ACC112 (cell line): ENCODE measurements at regions not wholly inside any gene's neighbourhood (a gene's known extent, or its start where the extent isn't known, plus 50 kb on each side); places are given as distances from the start of the nearest gene placed in this dataset.

ENCODE experiments used
- H2AFZ ChIP-seq: fragments of 200-600 bp; sonication (generic); one replicate; pipeline ENCODE4 v1.6.0; 2017; ENCODE audit warnings: antibody characterized with exemption, low read length; ENCODE audit not compliant: unreplicated experiment
- H3K27ac ChIP-seq: fragments of 200-600 bp; sonication (generic); 2 replicates; pipeline ENCODE4 v1.5.1; 2014; ENCODE audit warnings: low read depth, mild to moderate bottlenecking, antibody characterized with exemption, low read length, moderate library complexity
- H3K27me3 ChIP-seq: fragments of 200-600 bp; sonication (generic); 2 replicates; pipeline ENCODE4 v1.6.1; 2014; ENCODE audit warnings: mild to moderate bottlenecking, antibody characterized with exemption, low read length, moderate library complexity, mixed read lengths; ENCODE audit not compliant: insufficient read depth
- H3K36me3 ChIP-seq: fragments of 200-600 bp; sonication (generic); 2 replicates; pipeline ENCODE4 v1.6.1; 2016; ENCODE audit warnings: mild to moderate bottlenecking, antibody characterized with exemption, low read length, moderate library complexity, mixed read lengths; ENCODE audit not compliant: insufficient read depth
- H3K4me1 ChIP-seq: fragments of 200-600 bp; sonication (generic); one replicate; pipeline ENCODE4 v1.6.1; 2016; ENCODE audit warnings: low read length, mixed read lengths; ENCODE audit not compliant: insufficient read depth, unreplicated experiment, control insufficient read depth
- H3K4me3 ChIP-seq: fragments of 200-600 bp; sonication (generic); 2 replicates; pipeline ENCODE4 v1.5.1; 2014; ENCODE audit warnings: mild to moderate bottlenecking, low read depth, low read length
- H3K79me2 ChIP-seq: fragments of 200-600 bp; sonication (generic); one replicate; pipeline ENCODE4 v1.6.0; 2016; ENCODE audit warnings: low read length; ENCODE audit not compliant: control insufficient read depth, unreplicated experiment, insufficient read depth

DNA sequence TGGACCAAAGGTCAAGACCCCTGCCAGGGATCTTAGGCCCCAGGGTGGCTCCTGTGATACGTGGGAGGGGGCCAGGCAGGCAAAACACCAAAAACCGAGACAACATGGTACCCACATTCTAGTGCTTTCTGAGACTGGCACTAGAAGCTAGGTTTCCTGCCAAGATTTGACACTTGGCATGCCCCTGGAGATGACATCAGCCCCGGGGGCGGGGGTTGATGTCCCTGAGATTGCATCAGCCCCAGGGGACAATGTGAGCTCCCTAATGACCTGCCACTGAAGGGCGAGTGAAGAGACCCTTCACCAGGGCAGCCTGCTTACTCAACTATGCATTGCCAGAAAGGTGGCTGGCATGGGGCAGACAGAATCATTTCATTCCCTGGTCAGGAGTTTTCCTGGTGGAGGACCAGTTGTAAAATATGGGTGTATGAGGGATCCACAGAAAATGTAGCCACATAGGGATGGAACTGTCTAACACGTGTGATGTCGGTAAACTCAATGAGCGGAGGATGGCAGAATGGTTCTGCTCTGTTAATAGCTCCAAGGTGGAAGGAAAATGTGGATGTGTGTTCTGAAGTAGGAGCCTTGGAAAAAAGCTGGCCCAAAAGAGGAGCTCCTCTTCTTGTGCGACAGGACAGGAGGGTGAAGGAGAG, 219.7 kb downstream of the UNC5CL start:
- no peaks in the 10 kb centered on the region for H3K36me3 ChIP-seq
- H2AFZ ChIP-seq, result no peak overlapping the region
- H3K4me1 ChIP-seq, result no peaks in the 10 kb centered on the region
- H3K27me3 ChIP-seq, result no peaks in the 10 kb centered on the region
- no peak overlapping the region for H3K27ac ChIP-seq
- no peak overlapping the region for H3K4me3 ChIP-seq
- H3K79me2 ChIP-seq, result no peaks in the 10 kb centered on the region

DNA sequence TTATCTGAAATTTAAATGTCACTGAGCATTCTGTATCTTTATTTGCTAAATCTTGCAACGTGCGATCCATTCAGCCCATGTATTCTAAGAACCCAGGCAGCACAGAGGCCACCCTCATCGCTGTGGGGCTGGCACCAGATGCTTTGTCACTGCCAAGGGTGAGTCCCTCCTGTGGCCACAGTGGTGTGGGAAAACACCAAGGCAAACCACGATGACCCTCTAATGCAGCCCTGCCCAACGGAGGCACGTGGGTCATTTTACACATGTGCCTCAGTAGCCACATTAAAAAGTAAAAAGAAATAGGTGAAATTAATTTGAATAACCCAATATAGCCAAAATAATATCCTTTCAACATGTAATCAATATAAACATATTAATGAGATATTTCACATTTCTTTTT, 221.7 kb downstream of the UNC5CL start:
- Histone ChIP-seq H3K79me2 (no peaks in the 10 kb centered on the region), H3K4me3 (no peak overlapping the region), H3K27me3 (no peaks in the 10 kb centered on the region), H3K27ac (no peak overlapping the region), H3K36me3 (no peaks in the 10 kb centered on the region), H2AFZ (no peak overlapping the region), H3K4me1 (no peaks in the 10 kb centered on the region)

DNA sequence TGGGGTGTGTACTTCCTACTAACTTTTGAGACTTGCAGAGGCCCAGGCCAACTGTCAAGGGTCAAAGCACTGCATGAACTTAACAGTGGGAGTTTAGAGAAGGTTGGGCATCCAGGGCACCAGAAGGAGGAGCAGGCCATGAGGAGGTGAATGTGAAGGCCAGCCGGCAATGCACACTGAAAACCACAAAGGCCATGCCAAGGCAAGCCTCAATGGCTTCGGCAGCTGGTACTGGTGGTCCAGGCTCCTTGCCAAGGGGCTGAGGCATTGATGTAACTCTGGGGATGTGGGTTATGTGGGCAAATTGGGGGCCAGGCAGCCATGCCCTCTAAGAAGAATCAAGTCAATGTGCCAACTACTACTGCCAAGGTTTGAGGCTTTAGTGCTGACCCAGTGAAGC, 222.4 kb downstream of the UNC5CL start:
- H3K79me2 ChIP-seq, result no peaks in the 10 kb centered on the region
- no peaks in the 10 kb centered on the region for H3K4me1 ChIP-seq
- no peaks in the 10 kb centered on the region for H3K36me3 ChIP-seq
- no peak overlapping the region for H3K4me3 ChIP-seq
- no peak overlapping the region for H2AFZ ChIP-seq
- H3K27me3 ChIP-seq, result no peaks in the 10 kb centered on the region
- H3K27ac ChIP-seq, result no peak overlapping the region

DNA sequence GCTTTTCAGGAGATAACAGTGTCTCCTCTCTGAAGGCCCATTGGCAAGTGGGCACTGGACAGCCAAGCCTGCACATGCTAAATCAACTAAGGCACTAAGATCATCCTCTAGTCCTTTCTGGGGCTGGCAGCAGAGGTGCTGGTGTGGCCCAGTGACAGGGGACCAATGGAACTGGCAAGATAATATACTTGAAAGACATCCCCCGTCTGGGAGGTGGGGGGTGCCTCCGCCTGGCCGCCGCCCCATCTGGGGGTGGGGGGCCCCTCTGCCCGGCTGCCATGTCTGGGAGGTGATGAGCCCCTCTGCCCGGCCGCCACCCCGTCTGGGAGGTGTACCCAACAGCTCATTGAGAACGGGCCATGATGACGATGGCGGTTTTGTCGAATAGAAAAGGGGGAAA, 223.3 kb downstream of the UNC5CL start:
- H3K79me2 ChIP-seq, result no peaks in the 10 kb centered on the region
- H3K36me3 ChIP-seq, result no peaks in the 10 kb centered on the region
- no peak overlapping the region for H2AFZ ChIP-seq
- no peak overlapping the region for H3K4me3 ChIP-seq
- H3K27me3 ChIP-seq, result no peaks in the 10 kb centered on the region
- H3K4me1 ChIP-seq, result no peaks in the 10 kb centered on the region
- H3K27ac ChIP-seq, result no peak overlapping the region

DNA sequence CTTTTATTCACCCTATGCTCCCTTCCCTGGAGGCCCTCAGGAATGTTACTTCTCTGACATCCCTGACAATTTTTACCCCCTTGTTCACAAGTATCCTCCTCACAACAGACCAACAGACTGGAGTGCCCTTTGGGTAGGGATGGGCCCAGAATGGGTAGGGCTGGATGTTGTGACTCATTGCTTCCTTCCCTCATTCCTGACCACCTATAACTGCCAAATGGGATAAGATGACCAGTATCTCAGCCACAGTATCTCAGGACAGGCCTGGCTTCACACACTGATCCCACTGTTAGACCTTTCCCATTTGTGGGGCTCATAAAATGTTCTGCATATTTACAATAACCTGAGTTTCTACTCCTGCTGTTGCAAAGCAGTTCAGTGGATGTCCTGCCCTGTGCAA, 223.0 kb upstream of the LRFN2 start:
- H3K27me3 ChIP-seq, result no peaks in the 10 kb centered on the region
- H3K27ac ChIP-seq, result no peak overlapping the region
- no peaks in the 10 kb centered on the region for H3K4me1 ChIP-seq
- H2AFZ ChIP-seq, result no peak overlapping the region
- H3K36me3 ChIP-seq, result no peaks in the 10 kb centered on the region
- H3K79me2 ChIP-seq, result no peaks in the 10 kb centered on the region
- no peak overlapping the region for H3K4me3 ChIP-seq

DNA sequence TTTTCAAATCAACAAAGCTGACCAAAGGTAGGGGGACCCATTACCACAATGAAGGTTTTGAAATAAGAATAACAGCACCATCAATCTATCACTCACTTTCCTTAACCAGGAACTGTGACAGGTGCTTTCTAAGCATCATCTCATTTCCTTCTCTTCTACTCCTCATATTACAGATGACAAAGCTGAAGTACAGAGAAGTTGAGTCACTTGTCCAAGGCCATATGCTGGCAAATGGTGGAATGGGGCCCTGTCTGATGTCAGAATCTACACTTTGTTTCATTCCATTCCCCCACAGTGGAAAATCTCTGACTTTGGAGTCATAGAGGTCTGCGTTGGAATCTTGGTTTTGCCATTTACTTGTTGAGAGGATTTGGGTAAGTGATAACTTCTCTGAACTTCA, 222.5 kb upstream of the LRFN2 start:
- Histone ChIP-seq H2AFZ (no peak overlapping the region), H3K4me1 (no peaks in the 10 kb centered on the region), H3K36me3 (no peaks in the 10 kb centered on the region), H3K79me2 (no peaks in the 10 kb centered on the region), H3K4me3 (no peak overlapping the region), H3K27me3 (no peaks in the 10 kb centered on the region), H3K27ac (no peak overlapping the region)

DNA sequence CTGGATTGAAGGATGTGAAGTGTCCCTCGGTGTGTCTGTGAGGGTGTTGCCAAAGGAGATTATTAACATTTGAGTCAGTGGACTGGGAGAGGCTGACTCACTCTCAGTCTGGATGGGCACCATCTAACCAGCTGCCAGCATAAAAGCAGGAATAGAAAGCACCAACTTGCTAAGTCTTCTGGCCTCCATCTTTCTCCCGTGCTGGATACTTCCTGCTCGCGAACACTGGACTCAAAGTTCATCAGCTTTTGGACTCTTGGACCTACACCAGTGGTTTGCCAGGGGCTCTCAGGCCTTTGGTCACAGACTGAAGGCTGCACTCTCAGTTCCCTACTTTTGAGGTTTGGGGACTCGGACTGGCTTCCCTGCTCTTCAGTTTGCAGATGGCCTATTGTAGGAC, 220.3 kb upstream of the LRFN2 start:
- Histone ChIP-seq H3K4me3 (no peak overlapping the region), H2AFZ (no peak overlapping the region), H3K36me3 (no peaks in the 10 kb centered on the region), H3K27ac (no peak overlapping the region), H3K79me2 (no peaks in the 10 kb centered on the region), H3K27me3 (no peaks in the 10 kb centered on the region), H3K4me1 (no peaks in the 10 kb centered on the region)

DNA sequence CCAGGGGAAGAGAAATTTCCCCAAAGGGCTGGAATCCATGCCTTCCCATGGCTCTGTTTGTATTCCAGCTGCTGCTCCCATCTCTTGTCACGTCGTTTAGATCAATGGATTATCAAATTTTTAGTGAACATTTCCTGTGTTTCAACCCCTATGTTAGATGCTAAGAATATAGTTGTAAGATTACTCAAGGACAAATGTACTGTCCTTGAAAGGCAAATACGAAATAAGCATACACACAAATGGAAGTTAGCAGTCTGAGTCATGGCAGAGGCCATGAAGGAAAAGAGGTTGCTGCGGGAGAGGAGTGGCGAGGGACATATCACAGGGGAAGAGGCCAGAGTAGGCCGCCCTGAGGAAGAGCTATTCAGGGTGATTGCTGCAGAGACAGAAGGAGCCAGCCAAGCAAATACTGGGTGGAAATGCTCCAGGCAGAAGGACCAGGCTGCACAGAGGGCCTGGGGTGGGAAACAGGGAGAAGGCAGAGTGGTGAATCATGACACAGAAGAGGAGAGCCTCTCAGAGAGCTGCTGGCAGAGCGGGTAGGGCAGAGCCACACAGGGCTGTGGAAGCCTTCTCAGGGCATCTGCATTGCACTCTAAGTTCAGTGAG, 219.2 kb upstream of the LRFN2 start:
- no peaks in the 10 kb centered on the region for H3K4me1 ChIP-seq
- no peaks in the 10 kb centered on the region for H3K36me3 ChIP-seq
- H3K4me3 ChIP-seq, result no peak overlapping the region
- H3K27ac ChIP-seq, result no peak overlapping the region
- H3K27me3 ChIP-seq, result no peaks in the 10 kb centered on the region
- no peak overlapping the region for H2AFZ ChIP-seq
- H3K79me2 ChIP-seq, result no peaks in the 10 kb centered on the region

DNA sequence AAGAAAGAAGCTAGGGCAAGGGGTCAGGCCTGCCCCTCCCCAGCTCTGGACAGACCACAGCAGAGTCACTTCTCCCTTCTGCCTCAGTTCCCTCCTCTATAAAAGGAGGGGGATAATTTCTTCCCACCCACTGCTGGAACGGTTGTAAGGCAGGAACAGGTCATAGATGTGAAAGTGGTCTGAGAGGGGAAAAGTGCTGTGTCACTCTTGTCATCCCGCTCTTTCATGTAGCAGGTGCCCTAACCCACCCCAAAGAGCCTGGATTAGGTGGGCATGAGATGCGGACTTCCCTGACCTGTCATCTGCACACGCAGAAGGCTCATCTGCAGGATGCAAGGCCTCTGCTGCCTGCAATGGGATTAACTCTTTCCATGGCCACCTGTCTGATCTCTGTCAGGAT, 218.2 kb upstream of the LRFN2 start:
- no peaks in the 10 kb centered on the region for H3K36me3 ChIP-seq
- no peaks in the 10 kb centered on the region for H3K27me3 ChIP-seq
- H2AFZ ChIP-seq, result no peak overlapping the region
- no peak overlapping the region for H3K4me3 ChIP-seq
- no peak overlapping the region for H3K27ac ChIP-seq
- H3K4me1 ChIP-seq, result no peaks in the 10 kb centered on the region
- H3K79me2 ChIP-seq, result no peaks in the 10 kb centered on the region

DNA sequence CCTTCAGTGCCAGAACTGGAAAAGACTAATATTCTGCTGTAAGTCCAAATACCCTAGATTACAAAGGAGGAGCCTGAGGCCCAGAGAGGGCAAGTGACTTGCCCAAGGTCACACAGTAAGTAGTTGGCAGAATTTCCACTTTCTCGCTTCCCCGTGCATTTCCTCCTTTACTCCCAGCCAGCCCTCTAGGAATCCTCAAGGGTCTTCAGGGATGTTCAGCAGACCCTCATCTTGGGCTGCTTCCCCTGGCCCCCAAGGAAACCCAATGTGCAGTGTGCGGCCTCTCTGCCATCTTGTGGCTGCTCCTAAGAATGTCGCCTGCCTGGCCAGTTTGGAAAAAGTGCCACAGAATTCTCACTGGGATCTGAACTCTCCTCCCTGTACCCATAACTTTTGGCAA, 217.7 kb upstream of the LRFN2 start:
- no peaks in the 10 kb centered on the region for H3K4me1 ChIP-seq
- H2AFZ ChIP-seq, result no peak overlapping the region
- no peaks in the 10 kb centered on the region for H3K79me2 ChIP-seq
- no peak overlapping the region for H3K27ac ChIP-seq
- no peaks in the 10 kb centered on the region for H3K36me3 ChIP-seq
- no peaks in the 10 kb centered on the region for H3K27me3 ChIP-seq
- H3K4me3 ChIP-seq, result no peak overlapping the region

DNA sequence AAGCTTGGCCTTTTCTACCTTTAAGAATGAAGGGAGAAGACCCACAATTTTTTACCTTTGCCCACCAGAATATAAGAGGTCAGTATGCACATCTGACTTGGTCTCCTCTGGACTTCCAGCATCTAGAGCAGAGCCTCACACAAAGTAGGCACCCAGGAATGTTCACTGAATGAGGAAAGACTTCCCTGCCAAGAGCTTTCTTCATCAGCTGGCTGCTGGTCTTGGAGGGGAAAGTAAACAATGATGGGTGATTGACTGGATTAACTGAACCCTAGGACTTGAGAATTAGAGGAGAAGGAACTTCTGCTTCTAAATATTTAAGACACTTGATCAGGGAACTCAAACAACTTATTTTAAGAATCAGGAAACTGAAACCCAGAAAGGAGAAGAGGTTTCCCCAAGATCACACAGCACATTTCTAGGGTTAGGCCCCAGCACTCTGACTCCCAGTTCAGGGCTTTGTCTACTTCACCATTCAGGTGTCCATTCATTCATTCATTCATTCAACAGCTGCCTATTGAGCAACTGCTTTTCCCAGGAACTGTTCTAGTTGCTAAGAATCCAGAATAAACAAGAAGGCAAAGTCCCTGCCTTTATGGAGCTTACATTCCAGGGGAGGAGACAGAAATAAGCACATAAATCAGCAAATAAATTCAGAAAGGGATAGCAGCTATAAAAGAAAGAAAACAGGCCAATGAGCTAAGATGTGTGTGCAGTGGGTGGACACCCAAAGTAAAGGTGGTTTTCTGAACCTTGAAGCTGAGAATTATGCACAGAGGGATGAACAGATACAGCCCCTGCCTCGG, 216.9 kb upstream of the LRFN2 start:
- Histone ChIP-seq H3K4me3 (no peak overlapping the region), H2AFZ (no peak overlapping the region), H3K36me3 (no peaks in the 10 kb centered on the region), H3K27ac (no peak overlapping the region), H3K4me1 (no peaks in the 10 kb centered on the region), H3K27me3 (no peaks in the 10 kb centered on the region), H3K79me2 (no peaks in the 10 kb centered on the region)
